GM12872 (cell line): ENCODE measurements at regions not wholly inside any gene's neighbourhood (a gene's known extent, or its start where the extent isn't known, plus 50 kb on each side); places are given as distances from the start of the nearest gene placed in this dataset.
A peak's percentile ranks its signal among the peaks of the same experiment; 100 is the strongest.

Experiments
- TF ChIP-seq, protein P1 (sequence below): IDR thresholded peaks from 3 replicates; pipeline ENCODE4 v1.5.1; 2011; ENCODE audit warnings: low read depth, mild to moderate bottlenecking, low read length, moderate library complexity; ENCODE audit not compliant: insufficient read depth

DNA sequence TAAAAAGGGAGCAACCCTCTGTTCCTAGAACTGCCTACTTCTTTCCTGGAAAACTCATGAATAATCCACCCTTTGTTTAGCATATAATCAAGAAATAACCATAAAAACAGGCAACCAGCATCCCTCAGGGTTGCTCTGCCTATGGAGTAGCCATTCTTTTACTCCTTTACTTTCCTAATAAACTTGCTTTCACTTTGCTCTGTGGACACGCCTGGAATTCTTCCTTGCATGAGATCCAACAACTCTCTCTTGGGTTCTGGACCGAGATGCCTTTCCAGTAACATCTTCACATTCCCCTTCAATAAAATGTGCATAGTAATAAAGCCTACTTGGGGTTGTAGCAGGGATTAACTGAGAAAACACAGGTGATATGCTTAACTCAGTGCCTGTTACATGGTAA, 286.4 kb upstream of the AMIGO2 start:
- TF ChIP-seq, protein P1, sequence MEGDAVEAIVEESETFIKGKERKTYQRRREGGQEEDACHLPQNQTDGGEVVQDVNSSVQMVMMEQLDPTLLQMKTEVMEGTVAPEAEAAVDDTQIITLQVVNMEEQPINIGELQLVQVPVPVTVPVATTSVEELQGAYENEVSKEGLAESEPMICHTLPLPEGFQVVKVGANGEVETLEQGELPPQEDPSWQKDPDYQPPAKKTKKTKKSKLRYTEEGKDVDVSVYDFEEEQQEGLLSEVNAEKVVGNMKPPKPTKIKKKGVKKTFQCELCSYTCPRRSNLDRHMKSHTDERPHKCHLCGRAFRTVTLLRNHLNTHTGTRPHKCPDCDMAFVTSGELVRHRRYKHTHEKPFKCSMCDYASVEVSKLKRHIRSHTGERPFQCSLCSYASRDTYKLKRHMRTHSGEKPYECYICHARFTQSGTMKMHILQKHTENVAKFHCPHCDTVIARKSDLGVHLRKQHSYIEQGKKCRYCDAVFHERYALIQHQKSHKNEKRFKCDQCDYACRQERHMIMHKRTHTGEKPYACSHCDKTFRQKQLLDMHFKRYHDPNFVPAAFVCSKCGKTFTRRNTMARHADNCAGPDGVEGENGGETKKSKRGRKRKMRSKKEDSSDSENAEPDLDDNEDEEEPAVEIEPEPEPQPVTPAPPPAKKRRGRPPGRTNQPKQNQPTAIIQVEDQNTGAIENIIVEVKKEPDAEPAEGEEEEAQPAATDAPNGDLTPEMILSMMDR = no peak

DNA sequence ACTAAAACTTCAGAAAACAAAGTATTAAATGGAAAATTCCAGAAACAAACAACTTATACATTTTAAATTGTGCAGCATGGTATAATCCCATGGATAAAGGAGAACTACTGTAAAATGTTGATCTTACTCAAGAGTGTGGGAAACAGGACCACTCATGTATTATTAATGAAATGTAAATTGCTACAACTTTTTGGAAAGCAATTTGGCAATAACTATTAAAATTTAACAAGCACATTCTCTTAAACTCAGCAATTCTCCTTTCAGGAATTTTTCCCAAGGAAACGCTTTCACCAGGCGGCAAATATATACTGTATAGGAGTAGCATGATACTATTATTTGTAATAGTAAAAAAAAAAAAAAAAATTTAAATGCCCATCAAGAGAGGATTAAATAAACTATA, 284.5 kb upstream of the AMIGO2 start:
- TF ChIP-seq, protein P1 = no peak

DNA sequence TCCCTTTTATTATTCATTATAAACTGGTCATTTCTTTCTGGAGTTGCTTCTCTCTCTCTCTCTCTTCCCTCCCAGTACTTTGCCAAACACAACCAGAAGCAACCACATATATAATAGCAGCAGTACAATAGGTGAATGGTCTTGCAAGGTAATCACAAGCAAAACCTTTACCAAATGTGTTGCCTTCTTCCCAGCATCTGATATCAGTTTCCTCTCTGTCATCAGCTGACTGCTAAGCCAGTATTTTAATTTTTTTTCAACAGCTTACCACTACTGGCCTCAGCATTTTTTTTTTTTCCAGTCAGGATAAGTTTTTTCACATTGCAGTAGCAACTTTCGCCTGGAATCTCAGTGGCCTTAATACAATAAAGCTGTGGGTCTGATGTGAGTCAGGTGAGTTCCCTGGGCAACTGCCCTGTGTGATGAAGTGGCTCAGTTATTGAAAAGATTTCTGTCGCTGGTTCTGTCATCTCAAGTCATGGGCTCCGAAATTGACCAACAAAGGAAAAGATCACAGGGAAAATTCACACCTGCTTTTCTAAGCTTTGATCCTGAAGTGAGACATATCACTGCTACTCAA, 282.5 kb upstream of the AMIGO2 start:
- TF ChIP-seq, protein P1 = no peak

DNA sequence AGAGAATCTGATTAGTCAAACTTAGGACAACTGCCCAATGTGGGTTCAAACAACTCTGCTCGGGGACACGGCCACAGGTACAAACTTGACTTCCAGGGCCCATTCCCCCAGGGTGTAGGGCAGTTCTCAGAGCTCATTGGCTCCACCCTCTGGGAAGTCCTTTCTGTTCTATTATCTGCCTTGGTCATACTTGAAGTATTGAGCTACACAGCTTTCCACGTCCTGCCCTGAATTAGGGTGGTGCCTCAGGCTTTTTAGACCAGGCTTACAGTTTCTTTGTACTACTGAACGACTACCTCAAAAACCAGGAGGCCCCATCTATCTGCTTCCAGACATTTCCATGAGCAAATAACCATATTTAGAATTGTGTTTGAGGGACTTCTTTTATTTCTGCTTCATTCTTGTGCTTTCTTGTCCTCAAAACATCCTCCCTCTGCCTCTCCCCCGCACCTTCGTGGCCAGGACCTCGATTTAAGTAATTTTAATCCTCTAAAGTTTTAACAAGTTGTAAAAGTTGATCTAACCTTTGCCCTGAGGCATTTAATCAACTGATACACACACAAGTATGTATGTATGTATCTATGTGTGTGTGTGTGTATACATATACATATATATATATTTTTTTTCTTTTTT, 281.7 kb upstream of the AMIGO2 start:
- TF ChIP-seq, protein P1 = peak; percentile 21; the same call in 1 of the 3 replicates

DNA sequence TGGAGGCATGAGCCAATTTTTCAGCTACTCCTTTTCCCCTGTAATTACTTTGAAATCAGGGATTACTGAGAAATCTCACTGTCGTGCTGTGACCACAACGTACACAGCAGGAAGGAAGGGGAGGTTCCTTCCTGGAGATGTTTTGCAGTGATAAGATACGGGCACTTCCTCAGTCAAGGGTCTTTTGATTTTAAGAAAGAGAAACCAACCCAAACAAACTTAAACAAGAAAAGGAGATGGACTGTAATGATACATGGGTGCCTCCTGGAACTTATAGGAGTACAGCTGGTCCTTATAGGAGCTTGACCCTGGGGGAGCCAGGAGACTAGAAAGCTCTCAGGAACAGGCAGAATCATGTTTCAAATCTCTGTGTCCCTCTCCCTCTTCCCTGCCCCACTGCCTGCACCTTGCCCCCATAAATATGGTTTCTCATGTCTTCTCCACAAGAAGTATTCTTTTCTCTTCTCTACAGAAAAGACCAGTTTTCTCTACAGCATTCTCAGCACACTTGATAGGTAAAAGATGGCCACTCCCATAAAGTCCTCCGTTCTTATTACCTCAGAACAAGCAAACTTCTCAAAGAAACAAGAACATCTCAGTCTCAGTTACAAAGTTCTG, 281.1 kb upstream of the AMIGO2 start:
- TF ChIP-seq, protein P1 = no peak

DNA sequence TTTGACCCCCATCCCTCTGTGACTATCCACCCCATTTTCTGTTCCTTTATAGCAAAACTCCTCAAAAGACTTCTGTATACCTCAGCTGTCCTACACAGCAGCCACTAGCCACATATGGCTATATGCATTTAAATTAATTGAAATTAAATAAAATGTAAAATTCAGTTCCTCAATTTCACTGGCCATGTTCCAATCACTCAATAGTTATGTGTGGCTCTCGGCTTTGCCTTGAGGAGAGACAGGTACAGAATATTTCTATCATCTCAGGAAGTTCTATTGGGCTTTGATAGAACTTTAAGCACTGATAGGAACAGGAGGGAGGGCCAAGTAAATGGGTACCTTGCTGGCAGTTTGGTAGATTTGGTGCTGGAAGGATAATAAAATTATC, 280.3 kb upstream of the AMIGO2 start:
- TF ChIP-seq, protein P1 = no peak

DNA sequence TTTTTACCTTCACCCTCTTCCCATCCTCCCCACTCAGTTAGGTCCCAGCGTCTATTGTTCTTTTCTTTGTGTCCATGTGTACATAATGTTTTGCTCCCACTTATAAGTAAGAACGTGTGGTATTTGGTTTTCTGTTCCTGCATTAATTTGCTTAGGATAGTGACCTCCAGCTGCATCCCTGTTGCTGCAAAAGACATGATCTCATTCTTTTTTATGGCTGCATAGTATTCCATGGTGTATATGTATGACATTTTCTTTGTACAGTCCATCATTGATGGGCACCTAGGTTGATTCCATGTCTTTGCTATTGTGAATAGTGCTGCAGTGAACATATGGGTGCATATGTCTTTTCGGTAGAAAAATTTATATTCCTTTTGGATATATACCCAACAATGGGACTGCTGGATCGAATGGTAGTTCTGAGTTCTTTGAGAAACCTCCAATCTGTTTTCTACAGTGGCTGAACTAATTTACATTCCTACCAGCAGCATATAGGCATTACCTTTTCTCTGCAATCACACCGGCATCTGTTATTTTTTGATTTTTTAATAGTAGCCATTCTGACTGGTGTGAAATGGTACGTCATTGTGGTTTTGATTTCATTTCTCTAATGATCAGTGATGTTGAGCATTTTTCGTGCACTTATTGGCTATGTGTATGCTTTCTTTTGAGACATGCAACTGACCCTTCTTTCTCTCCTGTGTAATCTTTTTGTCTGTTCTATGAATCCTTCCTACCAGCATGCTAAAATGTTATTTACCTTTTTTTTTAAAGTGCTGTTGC, 279.7 kb upstream of the AMIGO2 start:
- TF ChIP-seq, protein P1 = no peak
